Astrocyte of the spinal cord (primary cell): ENCODE measurements at regions not wholly inside any gene's neighbourhood (a gene's known extent, or its start where the extent isn't known, plus 50 kb on each side); places are given as distances from the start of the nearest gene placed in this dataset.

ENCODE experiments used
- DNase-seq: peaks from one replicate; pipeline ENCODE4 v3.0.0; 2011; ENCODE audit warnings: low read depth, low spot score
- H3K4me3 ChIP-seq: 2 replicates; pipeline ENCODE4 v1.5.1; 2011; ENCODE audit warnings: low read depth, mild to moderate bottlenecking, low read length, moderate library complexity
- in situ Hi-C: cut with HindIII; loops from 2 replicates; pipeline ENCODE4 v1.10.0; 2017; ENCODE audit warnings: low sequenced_read_pairs
- TF ChIP-seq, protein P1 (sequence below): IDR thresholded peaks from 2 replicates; pipeline ENCODE4 v1.5.1; 2012; ENCODE audit warnings: low read depth, mild to moderate bottlenecking, low read length, inconsistent platforms

GRCh38 chr10:4006051-4006450 lies 221.0 kb upstream of the KLF6 start:
- DNase-seq = no peak
- TF ChIP-seq, protein P1, sequence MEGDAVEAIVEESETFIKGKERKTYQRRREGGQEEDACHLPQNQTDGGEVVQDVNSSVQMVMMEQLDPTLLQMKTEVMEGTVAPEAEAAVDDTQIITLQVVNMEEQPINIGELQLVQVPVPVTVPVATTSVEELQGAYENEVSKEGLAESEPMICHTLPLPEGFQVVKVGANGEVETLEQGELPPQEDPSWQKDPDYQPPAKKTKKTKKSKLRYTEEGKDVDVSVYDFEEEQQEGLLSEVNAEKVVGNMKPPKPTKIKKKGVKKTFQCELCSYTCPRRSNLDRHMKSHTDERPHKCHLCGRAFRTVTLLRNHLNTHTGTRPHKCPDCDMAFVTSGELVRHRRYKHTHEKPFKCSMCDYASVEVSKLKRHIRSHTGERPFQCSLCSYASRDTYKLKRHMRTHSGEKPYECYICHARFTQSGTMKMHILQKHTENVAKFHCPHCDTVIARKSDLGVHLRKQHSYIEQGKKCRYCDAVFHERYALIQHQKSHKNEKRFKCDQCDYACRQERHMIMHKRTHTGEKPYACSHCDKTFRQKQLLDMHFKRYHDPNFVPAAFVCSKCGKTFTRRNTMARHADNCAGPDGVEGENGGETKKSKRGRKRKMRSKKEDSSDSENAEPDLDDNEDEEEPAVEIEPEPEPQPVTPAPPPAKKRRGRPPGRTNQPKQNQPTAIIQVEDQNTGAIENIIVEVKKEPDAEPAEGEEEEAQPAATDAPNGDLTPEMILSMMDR = no peak
- H3K4me3 ChIP-seq = no peak overlapping the region
- in situ Hi-C loops = no loop called here

DNA sequence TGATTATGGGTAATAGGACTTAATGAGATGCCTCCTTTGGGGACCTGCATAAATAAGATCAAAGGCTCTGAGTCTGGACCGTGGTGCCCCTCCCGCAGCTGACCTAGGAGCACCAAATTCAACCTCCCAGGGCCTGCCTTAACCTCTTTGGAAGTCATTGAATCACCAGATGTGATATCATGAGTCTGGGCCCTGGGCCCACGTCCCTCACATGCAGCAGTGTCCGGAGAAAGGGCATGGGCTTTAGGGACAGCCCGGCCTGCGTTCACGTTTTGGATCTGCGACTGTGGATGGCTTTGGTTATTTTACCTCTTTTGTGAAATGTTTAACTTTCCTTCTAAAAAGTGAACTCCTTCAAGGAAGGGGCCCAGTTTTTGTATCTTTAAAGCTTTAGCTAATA lies 220.0 kb upstream of the KLF6 start:
- no peak for DNase-seq
- in situ Hi-C loops = no loop called here
- H3K4me3 ChIP-seq = no peak overlapping the region
- TF ChIP-seq, protein P1 = no peak

DNA sequence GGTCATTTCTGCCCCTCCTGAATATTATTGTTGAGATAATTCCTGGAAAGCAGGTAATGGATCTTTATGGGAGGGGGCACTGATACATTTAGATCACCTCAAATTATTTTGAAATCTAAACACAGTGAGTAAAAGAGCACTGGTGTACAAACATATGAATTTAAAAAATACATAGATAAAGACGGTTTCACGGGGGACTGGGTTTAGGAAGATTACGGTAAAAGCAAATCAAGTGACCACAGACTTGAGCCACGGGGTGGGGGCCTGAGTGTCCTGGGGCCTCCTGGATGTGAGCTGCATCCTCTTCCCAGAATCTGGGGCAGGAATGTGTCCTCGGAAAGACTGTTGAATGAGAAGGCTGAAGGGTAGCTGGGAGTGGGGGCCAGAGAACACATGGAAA lies 219.1 kb upstream of the KLF6 start:
- TF ChIP-seq, protein P1 = no peak
- in situ Hi-C loops = no loop called here
- no peak for DNase-seq
- no peak overlapping the region for H3K4me3 ChIP-seq

GRCh38 chr10:4003348-4003973 lies 218.5 kb upstream of the KLF6 start:
- in situ Hi-C loops = no loop called here
- H3K4me3 ChIP-seq = no peak overlapping the region
- DNase-seq = no peak
- TF ChIP-seq, protein P1 = no peak

- in situ Hi-C loops = no loop called here
Measured at GRCh38 chr10:4001811-4002210, 216.8 kb upstream of the KLF6 start.

DNA sequence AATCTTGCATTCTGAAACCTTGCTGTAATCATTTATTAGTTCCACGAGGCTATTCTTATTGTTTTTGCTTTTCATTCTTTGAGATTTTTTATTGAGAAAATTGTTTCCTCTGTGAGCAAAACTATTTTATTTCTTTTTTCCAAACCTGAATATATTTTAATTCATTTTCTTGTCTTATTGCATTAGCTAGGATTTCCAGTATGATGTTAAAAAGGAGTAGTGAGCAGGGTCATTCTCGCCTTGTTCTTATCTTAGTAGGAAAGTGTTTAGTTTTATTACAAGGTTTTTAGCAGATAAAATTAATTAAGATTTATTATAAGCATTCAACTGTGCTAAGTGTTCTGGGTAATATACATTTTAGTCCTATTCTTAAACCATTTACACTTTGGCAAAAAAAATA lies 214.6 kb upstream of the KLF6 start:
- in situ Hi-C loops = no loop called here
- H3K4me3 ChIP-seq = no peak overlapping the region
- DNase-seq = no peak
- TF ChIP-seq, protein P1 = no peak

More at GRCh38 chr10:4001811-4002210, 216.8 kb upstream of the KLF6 start:
- TF ChIP-seq, protein P1 = no peak
- no peak overlapping the region for H3K4me3 ChIP-seq
- no peak for DNase-seq
